Breast epithelium (tissue), 3 donors: ENCODE measurements at regions not wholly inside any gene's neighbourhood (a gene's known extent, or its start where the extent isn't known, plus 50 kb on each side); places are given as distances from the start of the nearest gene placed in this dataset.

Experiments
- CTCF ChIP-seq, 3 donors: fragments of 450-650 bp; IDR thresholded peaks; one replicate each; pipeline ENCODE4 v1.5.1; 2016 to 2017; ENCODE audit warnings: antibody characterized with exemption in 3 of 3, mild to moderate bottlenecking in 3 of 3, moderate library complexity in 3 of 3
- POLR2A ChIP-seq: fragments of 450-650 bp; IDR thresholded peaks from one replicate; pipeline ENCODE4 v1.6.1; 2016; ENCODE audit warnings: antibody characterized with exemption, mild to moderate bottlenecking, moderate library complexity
- POLR2AphosphoS5 ChIP-seq, 3 donors: sonication (generic); formaldehyde crosslinking; IDR thresholded peaks; one replicate each; pipeline ENCODE4 v1.6.1; 2017; ENCODE audit warnings: antibody characterized with exemption in 3 of 3

- TF ChIP-seq CTCF (IDR thresholded peaks at IDR 0.05): no peak
- TF ChIP-seq POLR2A: no peak
- TF ChIP-seq POLR2AphosphoS5 (IDR thresholded peaks at IDR 0.05): no peak
Measured at GRCh38 chr6:2545383-2546038, 205.2 kb downstream of the MYLK4 start.
